Endothelial cell (in vitro differentiated cells): ENCODE measurements at regions not wholly inside any gene's neighbourhood (a gene's known extent, or its start where the extent isn't known, plus 50 kb on each side); places are given as distances from the start of the nearest gene placed in this dataset.

Source experiments
- DNase-seq: peaks from one replicate; pipeline ENCODE4 v3.0.0; 2021; ENCODE audit warnings: low spot score
- H3K27ac Mint-ChIP-seq: one replicate; pipeline ENCODE4 v1.8.0; 2021; ENCODE audit warnings: mixed read lengths, inconsistent platforms; ENCODE audit not compliant: unreplicated experiment
- H3K27me3 Mint-ChIP-seq: one replicate; pipeline ENCODE4 v1.8.0; 2021; ENCODE audit warnings: mild to moderate bottlenecking, moderate library complexity, mixed read lengths, inconsistent platforms; ENCODE audit not compliant: unreplicated experiment
- H3K36me3 Mint-ChIP-seq: one replicate; pipeline ENCODE4 v1.8.0; 2021; ENCODE audit warnings: mild to moderate bottlenecking, low read depth, mixed read lengths, inconsistent platforms; ENCODE audit not compliant: unreplicated experiment
- H3K4me1 Mint-ChIP-seq: one replicate; pipeline ENCODE4 v1.8.0; 2021; ENCODE audit warnings: mild to moderate bottlenecking, mixed read lengths, inconsistent platforms; ENCODE audit not compliant: unreplicated experiment
- H3K4me3 Mint-ChIP-seq: one replicate; pipeline ENCODE4 v1.8.0; 2021; ENCODE audit warnings: mild to moderate bottlenecking, mixed read lengths, inconsistent platforms; ENCODE audit not compliant: unreplicated experiment
- H3K9me3 Mint-ChIP-seq: one replicate; pipeline ENCODE4 v1.8.0; 2021; ENCODE audit warnings: mixed read lengths, inconsistent platforms; ENCODE audit not compliant: unreplicated experiment
- TF ChIP-seq, protein P1 (sequence below): fragments of 200-600 bp; sonication (generic); IDR thresholded peaks from one replicate; pipeline ENCODE4 v1.5.0; 2021; ENCODE audit warnings: antibody characterized with exemption; ENCODE audit not compliant: unreplicated experiment

DNA sequence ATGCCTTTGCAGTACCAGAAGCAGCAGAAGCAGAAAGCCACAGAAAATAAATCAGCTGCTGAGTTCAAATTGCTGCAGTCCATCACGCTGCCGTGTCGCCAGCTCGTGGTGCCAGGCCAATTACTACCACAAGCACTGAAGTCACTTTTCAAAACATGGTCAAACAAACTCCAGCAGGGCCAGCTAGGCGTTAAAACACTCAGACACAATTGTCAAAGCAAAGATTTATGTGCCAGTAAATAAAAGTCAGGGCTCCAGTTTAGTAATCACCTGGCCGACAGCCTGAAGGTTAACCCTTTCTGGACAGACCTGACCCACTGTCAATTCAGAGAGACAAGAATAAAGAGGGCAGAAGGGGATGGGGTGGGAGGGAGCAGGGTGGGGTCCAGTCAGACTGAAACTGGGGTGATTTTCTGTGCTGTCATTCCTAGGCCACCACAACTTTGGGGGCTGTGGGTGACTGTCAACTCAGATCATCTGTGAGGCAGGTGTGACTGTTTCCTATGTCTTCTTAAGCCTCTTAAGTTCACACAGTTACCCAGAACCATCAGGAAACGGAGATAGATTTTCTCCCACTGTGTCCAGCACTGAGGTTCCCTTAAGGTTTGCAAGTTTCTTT lies 109.8 kb upstream of the FUT8 start:
- Mint-ChIP-seq H3K27me3 (peaks cover 4% of the 10 kb centered on the region), H3K9me3 (no peaks in the 10 kb centered on the region), H3K4me3 (no peak overlapping the region), H3K27ac (no peak overlapping the region), H3K36me3 (no peaks in the 10 kb centered on the region), H3K4me1 (no peaks in the 10 kb centered on the region)
- no peak for DNase-seq
- TF ChIP-seq, protein P1, sequence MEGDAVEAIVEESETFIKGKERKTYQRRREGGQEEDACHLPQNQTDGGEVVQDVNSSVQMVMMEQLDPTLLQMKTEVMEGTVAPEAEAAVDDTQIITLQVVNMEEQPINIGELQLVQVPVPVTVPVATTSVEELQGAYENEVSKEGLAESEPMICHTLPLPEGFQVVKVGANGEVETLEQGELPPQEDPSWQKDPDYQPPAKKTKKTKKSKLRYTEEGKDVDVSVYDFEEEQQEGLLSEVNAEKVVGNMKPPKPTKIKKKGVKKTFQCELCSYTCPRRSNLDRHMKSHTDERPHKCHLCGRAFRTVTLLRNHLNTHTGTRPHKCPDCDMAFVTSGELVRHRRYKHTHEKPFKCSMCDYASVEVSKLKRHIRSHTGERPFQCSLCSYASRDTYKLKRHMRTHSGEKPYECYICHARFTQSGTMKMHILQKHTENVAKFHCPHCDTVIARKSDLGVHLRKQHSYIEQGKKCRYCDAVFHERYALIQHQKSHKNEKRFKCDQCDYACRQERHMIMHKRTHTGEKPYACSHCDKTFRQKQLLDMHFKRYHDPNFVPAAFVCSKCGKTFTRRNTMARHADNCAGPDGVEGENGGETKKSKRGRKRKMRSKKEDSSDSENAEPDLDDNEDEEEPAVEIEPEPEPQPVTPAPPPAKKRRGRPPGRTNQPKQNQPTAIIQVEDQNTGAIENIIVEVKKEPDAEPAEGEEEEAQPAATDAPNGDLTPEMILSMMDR: no peak

DNA sequence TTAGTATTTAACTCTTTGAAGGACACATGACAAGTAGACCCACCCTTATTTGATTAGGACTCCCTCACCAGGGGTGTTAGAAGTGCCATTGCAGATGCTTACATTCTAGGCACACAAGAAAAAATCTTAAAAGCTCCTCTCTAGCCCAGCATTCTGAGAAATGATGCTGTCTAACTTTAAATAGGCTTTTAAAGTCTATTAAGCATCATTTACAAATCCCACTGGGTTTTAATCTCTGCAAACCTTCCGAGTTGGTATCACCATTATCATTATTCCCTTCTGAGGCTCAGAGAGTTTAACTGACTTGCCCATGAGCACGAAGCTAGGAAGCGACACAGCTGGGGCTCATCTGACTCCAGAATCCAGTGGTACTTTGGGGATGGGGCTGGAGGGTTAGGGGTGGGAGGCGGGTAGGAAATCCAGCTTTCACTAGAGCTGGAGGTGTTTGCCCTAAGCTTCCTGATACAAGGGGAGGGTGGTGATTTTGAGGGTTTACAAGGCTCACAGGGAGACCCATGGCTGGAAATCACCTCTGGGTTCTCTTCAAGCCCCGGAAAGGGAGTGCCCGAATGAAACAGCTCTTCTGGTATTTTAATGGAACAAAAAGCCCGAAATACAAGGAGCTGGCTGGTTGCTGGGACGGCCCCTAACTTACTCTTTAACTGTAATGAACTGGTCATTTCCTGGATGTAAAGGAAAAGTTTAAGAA lies 109.2 kb upstream of the FUT8 start:
- TF ChIP-seq, protein P1: no peak
- no peak overlapping the region for H3K4me3 Mint-ChIP-seq
- H3K9me3 Mint-ChIP-seq: no peaks in the 10 kb centered on the region
- no peak for DNase-seq
- no peaks in the 10 kb centered on the region for H3K36me3 Mint-ChIP-seq
- H3K4me1 Mint-ChIP-seq: no peaks in the 10 kb centered on the region
- H3K27me3 Mint-ChIP-seq: peaks cover 4% of the 10 kb centered on the region
- H3K27ac Mint-ChIP-seq: no peak overlapping the region

DNA sequence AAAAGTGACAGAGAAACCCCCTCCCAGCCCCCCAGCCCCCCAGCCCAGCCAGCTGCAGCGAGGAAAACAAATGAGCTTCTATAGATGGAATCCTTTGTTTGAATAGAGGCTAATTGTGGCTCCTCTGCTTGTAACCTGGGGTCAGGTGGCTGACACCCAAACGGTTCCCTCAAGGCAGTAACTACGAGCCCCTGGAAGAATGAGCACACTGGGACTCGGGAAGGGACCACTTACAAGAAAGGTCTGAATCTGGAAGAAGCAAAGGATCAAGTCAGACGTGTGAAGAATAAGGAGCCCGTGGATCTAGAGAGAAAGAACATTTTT lies 108.7 kb upstream of the FUT8 start:
- Mint-ChIP-seq H3K9me3 (no peaks in the 10 kb centered on the region), H3K36me3 (no peaks in the 10 kb centered on the region), H3K4me1 (no peaks in the 10 kb centered on the region), H3K27ac (no peak overlapping the region), H3K27me3 (peaks cover 4% of the 10 kb centered on the region), H3K4me3 (no peak overlapping the region)
- no peak for DNase-seq
- TF ChIP-seq, protein P1: no peak

DNA sequence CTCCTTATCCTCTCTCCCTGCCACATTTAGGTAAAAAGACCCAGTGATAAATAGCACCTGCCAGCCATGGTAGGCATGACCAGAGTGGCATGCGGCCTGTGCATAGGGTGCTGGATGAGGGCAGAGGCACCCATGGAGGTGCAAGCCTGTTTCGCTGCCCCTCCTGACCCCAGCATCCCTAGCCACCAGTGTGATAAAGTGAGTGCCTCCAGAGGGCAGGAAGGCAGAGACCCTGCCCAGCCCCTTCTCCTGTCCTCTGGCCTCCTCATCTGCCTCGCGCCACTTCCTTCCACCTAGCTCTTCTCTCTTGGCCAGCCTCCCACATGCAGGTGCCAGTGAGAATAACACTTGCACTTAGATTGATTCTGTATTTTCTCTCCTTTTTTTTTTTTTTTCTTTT lies 108.3 kb upstream of the FUT8 start:
- Mint-ChIP-seq H3K9me3 (no peaks in the 10 kb centered on the region), H3K36me3 (no peaks in the 10 kb centered on the region), H3K27me3 (peaks cover 4% of the 10 kb centered on the region), H3K4me1 (no peaks in the 10 kb centered on the region), H3K27ac (no peak overlapping the region), H3K4me3 (no peak overlapping the region)
- TF ChIP-seq, protein P1: no peak
- no peak for DNase-seq

DNA sequence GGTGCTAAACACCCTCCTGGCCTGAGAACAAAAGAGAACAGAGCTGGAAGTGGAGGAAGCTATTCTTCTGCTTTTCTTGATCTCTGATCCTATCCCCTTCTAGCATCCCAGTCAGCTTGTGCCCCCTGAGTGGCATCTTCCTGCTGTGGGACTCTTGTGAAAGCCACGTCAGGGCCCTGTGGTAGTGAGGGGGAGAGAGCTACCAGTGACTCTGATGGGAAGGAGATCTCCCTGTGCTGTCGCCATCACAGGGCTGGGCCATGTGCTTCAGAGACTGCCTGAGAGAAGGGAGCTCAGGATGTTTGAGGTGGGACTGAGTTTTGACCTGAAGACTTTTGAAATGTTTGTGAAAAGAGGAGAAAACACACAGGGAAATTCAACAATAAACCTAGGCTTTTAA lies 107.6 kb upstream of the FUT8 start:
- TF ChIP-seq, protein P1: no peak
- no peaks in the 10 kb centered on the region for H3K9me3 Mint-ChIP-seq
- DNase-seq: no peak
- peaks cover 4% of the 10 kb centered on the region for H3K27me3 Mint-ChIP-seq
- H3K4me3 Mint-ChIP-seq: no peak overlapping the region
- H3K4me1 Mint-ChIP-seq: no peaks in the 10 kb centered on the region
- no peak overlapping the region for H3K27ac Mint-ChIP-seq
- H3K36me3 Mint-ChIP-seq: no peaks in the 10 kb centered on the region
